ENCODE measurements at regions not wholly inside any gene's neighbourhood (a gene's known extent, or its start where the extent isn't known, plus 50 kb on each side); places are given as distances from the start of the nearest gene placed in this dataset.

- no peak for TF ChIP-seq CTCF (IDR thresholded peaks at IDR 0.05)
- TF ChIP-seq POLR2A (IDR thresholded peaks at IDR 0.05) = no peak
These were observed 414.8 kb upstream of the PCDH20 start for GRCh38 chr13:61830475-61830874.
